GM10266 (cell line): ENCODE measurements at regions not wholly inside any gene's neighbourhood (a gene's known extent, or its start where the extent isn't known, plus 50 kb on each side); places are given as distances from the start of the nearest gene placed in this dataset.
"Not testable (repeated sequence)": the region's sequence is repeated elsewhere in the genome, so short reads cannot be mapped to it uniquely, and the experiment has no call there.

ENCODE experiments used
- DNase-seq: peaks from one replicate; pipeline ENCODE4 v3.0.0; 2012; ENCODE audit errors: extremely low spot score
- TF ChIP-seq, protein P1 (sequence below): IDR thresholded peaks from 2 replicates; pipeline ENCODE4 v1.5.1; 2012; ENCODE audit warnings: mild to moderate bottlenecking, low read depth; ENCODE audit not compliant: control insufficient read depth, insufficient read depth; ENCODE audit errors: missing control alignments

DNA sequence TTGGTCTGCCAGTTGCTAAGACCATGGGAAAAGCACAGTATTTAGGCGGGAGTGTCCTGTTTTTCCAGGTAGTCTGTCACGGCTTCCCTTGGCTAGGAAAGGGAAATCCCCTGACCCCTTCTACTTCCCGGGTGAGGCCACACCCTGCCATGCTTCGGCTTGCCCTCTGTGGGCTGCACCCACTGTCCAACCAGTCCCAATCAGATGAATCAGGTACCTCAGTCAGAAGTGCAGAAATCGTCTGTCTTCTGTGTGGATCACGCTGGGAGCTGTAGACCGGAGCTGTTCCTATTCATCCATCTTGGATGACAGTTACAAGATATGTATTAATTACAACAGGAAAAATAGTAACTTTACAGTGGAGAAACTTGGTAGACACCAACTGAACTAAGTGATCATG, 188.2 kb downstream of the TPBG start:
- TF ChIP-seq, protein P1, sequence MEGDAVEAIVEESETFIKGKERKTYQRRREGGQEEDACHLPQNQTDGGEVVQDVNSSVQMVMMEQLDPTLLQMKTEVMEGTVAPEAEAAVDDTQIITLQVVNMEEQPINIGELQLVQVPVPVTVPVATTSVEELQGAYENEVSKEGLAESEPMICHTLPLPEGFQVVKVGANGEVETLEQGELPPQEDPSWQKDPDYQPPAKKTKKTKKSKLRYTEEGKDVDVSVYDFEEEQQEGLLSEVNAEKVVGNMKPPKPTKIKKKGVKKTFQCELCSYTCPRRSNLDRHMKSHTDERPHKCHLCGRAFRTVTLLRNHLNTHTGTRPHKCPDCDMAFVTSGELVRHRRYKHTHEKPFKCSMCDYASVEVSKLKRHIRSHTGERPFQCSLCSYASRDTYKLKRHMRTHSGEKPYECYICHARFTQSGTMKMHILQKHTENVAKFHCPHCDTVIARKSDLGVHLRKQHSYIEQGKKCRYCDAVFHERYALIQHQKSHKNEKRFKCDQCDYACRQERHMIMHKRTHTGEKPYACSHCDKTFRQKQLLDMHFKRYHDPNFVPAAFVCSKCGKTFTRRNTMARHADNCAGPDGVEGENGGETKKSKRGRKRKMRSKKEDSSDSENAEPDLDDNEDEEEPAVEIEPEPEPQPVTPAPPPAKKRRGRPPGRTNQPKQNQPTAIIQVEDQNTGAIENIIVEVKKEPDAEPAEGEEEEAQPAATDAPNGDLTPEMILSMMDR = no peak
- DNase-seq = no peak

DNA sequence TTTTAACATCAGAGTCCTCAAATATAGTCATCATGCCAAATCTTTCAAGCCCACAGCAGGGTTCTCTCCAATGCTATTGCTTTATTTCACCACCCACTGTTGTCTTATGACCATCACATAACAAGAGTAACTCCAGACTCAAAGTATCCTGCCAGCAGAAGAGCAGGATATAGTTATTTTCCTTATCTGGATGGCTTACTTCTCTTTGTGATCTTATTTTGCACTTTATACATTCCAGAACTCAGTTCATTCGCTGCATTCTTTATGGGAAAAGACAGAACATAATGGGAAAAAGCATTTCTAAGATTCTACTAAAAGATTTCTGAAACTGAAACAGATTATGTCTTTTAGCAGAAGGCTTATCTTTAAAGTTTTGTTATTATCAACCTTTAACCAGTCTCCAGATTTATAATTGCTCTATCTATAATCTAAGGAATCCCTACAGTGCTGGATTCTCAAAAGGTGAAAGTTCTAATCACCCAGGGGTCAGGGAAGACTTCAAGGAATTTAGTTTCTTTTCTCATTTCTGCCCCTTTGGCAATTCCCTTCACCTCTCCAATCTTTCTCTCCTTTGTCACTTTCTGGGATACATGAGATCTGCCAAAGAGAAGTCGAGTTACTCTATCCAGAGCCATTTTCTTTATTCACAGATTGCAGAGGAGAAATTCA, 190.4 kb downstream of the TPBG start:
- TF ChIP-seq, protein P1 = no peak
- no peak for DNase-seq

DNA sequence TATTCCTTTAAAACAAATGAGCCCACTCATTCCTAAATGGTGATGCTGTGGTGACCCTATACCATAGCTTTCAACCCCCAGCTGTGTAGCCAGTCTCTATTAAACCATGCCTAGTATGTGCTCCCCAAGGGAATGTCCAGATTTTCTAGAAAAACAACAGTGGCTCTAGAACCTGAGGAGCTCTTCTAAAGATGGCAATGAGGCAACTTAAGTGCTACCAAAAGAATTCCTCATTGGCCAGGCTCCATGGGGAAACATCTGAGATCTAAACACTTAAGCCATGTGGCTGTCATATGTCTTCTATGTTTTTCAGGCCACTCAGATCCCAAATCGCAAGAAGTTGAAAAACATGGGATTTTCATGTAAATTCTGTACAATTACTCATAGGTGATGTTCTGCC, 191.0 kb downstream of the TPBG start:
- TF ChIP-seq, protein P1 = no peak
- no peak for DNase-seq

DNA sequence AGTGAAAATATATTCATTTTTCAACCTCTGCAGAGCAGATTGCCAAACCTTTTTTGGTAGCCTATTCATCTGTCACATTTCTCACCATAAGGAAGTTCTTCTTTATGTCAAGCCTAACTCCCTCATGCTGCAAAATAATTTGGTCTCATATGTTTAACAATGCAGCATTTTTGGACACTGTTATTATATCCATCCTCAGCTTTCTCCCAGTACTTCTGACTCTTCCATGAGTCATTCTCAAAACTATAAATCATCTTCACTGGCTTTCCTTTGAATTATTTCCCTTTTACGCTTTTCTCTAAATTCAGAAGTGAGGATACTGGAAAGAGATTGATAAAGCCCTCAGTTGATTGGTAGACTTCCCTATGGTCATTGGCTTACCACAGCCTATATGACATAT, 192.2 kb downstream of the TPBG start:
- TF ChIP-seq, protein P1 = no peak
- no peak for DNase-seq

DNA sequence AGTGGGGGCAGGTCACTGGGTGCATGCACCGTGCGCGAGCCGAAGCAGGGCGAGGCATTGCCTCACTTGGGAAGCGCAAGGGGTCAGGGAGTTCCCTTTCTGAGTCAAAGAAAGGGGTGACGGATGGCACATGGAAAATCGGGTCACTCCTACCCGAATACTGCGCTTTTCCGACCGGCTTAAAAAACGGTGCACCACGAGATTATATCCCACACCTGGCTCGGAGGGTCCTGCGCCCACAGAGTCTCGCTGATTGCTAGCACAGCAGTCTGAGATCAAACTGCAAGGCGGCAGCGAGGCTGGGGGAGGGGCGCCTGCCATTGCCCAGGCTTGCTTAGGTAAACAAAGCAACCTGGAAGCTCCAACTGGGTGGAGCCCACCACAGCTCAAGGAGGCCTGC, 194.9 kb downstream of the TPBG start:
- DNase-seq = not testable (repeated sequence)

DNA sequence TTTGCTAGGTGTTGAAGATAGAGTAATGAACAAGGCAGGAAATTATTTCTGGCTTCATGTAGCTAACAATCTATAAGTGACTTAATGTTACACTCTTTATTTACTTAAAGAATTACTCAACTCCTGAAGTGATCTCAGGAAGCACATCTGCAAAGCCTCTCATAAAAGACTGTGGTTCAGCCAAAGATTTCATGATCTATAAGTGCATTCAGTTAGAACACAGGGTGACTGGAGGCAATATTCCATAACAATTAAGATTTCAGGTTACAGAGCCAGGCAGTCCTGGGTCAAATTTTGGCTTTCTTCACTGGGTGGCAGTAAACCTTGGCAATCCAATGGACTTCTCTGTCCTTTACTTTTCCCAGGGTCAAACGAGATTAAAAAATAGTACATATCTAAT, 204.0 kb downstream of the TPBG start:
- TF ChIP-seq, protein P1 = no peak
- DNase-seq = no peak

DNA sequence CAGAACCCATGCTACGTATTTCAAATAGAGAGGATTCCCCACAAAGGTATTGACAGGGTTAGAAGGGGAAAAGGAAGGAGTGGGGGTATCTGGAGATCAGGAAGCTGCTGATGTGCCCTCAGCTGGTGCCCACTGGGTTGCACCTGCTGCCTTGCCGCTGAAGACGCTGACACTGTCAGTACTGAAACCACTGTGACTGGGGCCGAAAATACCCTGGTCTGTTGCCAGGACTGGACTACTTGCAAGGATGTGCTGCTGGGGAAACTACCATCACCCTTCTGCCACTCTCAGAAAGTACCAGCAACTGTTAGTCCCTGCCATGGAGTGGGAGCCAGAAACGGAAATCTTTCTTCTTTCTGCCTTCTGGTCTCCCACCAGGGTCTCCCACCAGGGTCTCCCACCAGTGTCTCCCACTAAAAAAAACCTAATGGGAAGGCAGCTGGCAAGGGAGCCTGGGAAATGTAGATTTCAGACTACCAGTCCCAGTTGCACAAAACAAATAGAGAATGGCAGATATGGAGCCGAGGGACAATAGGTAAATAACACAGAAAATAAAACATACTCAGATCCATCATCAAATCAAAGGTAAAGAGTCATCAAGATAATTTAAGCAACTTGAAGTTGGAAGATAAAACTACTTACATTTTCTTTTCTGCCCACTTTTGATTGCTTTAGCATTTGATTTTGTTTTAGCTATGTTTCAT, 204.8 kb downstream of the TPBG start:
- peak; percentile 14 for DNase-seq
- TF ChIP-seq, protein P1 = no peak
